Adrenal gland (tissue), 9 donors: ENCODE measurements at regions not wholly inside any gene's neighbourhood (a gene's known extent, or its start where the extent isn't known, plus 50 kb on each side); places are given as distances from the start of the nearest gene placed in this dataset.

Experiments used
- DNase-seq, 7 donors: peaks; one replicate each; pipeline ENCODE4 v3.0.0-alpha.2; 2019 to 2020
- H3K27ac ChIP-seq, 5 donors: fragments of 200-600 bp; sonication (generic) in 4 of 5; 1 replicate in 3 of 5; 2 replicates in 2 of 5; pipeline versions ENCODE4 v1.5.1 to v1.8.0; 2016 to 2020; ENCODE audit warnings: mild to moderate bottlenecking in 1 of 5
- H3K27me3 ChIP-seq: fragments of 200-600 bp; 2 replicates; pipeline ENCODE4 v1.8.0; 2021
- H3K36me3 ChIP-seq, 2 donors: fragments of 200-600 bp; replicated peaks in 1 of 2; 1 replicate in 1 of 2; 2 replicates in 1 of 2; pipeline versions ENCODE4 v1.5.1 to v1.8.0; 2018 to 2022
- H3K4me1 ChIP-seq, 2 donors: fragments of 200-600 bp; replicated peaks in 1 of 2; 1 replicate in 1 of 2; 2 replicates in 1 of 2; pipeline versions ENCODE4 v1.5.1 to v1.8.0; 2018 to 2021
- H3K4me3 ChIP-seq, 4 donors: fragments of 200-600 bp; sonication (generic) in 3 of 4; one replicate each; pipeline ENCODE4 v1.5.1; 2016 to 2018
- H3K9me3 ChIP-seq, 3 donors: fragments of 200-600 bp; sonication (generic) in 1 of 3; replicated peaks in 1 of 3; 1 replicate in 2 of 3; 2 replicates in 1 of 3; pipeline versions ENCODE4 v1.5.1 to v1.8.0; 2016 to 2021
- POLR2A ChIP-seq, 2 donors: fragments of 450-650 bp; IDR thresholded peaks; one replicate each; pipeline ENCODE4 v1.6.1; 2017; ENCODE audit warnings: antibody characterized with exemption in 2 of 2, mild to moderate bottlenecking in 2 of 2, moderate library complexity in 1 of 2
- WGBS, 4 donors: extraction: QIAGEN DNeasy Blood & Tissue Kit in 2 of 4; methylation state at CpG; one replicate each; pipeline versions ENCODE4 v1.1.5 to v1.1.7; 2013 to 2017; 5-methylcytosine and 5-hydroxymethylcytosine counted together
- intact Hi-C, 2 donors: fragments of 100-400 bp; cut with DNase I; formaldehyde crosslinking; loops; one replicate each; pipeline versions ENCODE4 v1.14.1 to v1.15.0; 2022 to 2023
- TF ChIP-seq, protein P1 (sequence below), 6 experiments: fragments of 450-650 bp in 4 of 6; fragments of 200-600 bp in 2 of 6; sonication (generic) in 1 of 6; IDR thresholded peaks; 1 replicate in 5 of 6; 2 replicates in 1 of 6; pipeline versions ENCODE4 v1.5.1 to v1.8.0; 2016 to 2021; ENCODE audit warnings: antibody characterized with exemption in 6 of 6, mild to moderate bottlenecking in 2 of 6, moderate library complexity in 1 of 6
- donor health status: healthy with polysubstance abuse.
- donor health status: Bipolar disorder and iron deficiency.
- donor health status: DM: yes; HTN: yes; CAD: no.
- donor health status: DM: no; HTN: no; CAD: no.
- donor health status: DM: no; HTN: no; CAD: no.

GRCh38 chr12:105569886-105570285, 239.4 kb downstream of the C12orf75 start:
- TF ChIP-seq, protein P1, sequence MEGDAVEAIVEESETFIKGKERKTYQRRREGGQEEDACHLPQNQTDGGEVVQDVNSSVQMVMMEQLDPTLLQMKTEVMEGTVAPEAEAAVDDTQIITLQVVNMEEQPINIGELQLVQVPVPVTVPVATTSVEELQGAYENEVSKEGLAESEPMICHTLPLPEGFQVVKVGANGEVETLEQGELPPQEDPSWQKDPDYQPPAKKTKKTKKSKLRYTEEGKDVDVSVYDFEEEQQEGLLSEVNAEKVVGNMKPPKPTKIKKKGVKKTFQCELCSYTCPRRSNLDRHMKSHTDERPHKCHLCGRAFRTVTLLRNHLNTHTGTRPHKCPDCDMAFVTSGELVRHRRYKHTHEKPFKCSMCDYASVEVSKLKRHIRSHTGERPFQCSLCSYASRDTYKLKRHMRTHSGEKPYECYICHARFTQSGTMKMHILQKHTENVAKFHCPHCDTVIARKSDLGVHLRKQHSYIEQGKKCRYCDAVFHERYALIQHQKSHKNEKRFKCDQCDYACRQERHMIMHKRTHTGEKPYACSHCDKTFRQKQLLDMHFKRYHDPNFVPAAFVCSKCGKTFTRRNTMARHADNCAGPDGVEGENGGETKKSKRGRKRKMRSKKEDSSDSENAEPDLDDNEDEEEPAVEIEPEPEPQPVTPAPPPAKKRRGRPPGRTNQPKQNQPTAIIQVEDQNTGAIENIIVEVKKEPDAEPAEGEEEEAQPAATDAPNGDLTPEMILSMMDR (IDR thresholded peaks at IDR 0.05): no peak
- no peak for TF ChIP-seq POLR2A (IDR thresholded peaks at IDR 0.05)
- 75 to 83% (median 78%) methylated on average over 3 of the region's 3 CpGs for WGBS, 4 donors
- H3K4me3 ChIP-seq: no peak overlapping the region

GRCh38 chr12:105570944-105571343, 240.5 kb downstream of the C12orf75 start:
- Histone ChIP-seq H3K27me3 (peaks cover 3% of the 10 kb centered on the region), H3K9me3 (no peaks in the 10 kb centered on the region), H3K4me3 (no peak overlapping the region), H3K27ac (no peak overlapping the region), H3K4me1 (no peaks in the 10 kb centered on the region), H3K36me3 (no peaks in the 10 kb centered on the region)
- DNase-seq: no peak
- WGBS, 4 donors: 90 to 100% (median 98%) methylated on average over 2 to 4 of the region's 4 CpGs
- no peak for TF ChIP-seq POLR2A (IDR thresholded peaks at IDR 0.05)
- TF ChIP-seq, protein P1 (IDR thresholded peaks at IDR 0.05): no peak
- intact Hi-C loops: no loop called here

More at GRCh38 chr12:105569886-105570285, 239.4 kb downstream of the C12orf75 start:
- DNase-seq: no peak
- Histone ChIP-seq H3K27me3 (no peaks in the 10 kb centered on the region), H3K4me1 (no peaks in the 10 kb centered on the region), H3K27ac (no peak overlapping the region), H3K9me3 (no peaks in the 10 kb centered on the region), H3K36me3 (no peaks in the 10 kb centered on the region)
- intact Hi-C loops: no loop called here

DNA sequence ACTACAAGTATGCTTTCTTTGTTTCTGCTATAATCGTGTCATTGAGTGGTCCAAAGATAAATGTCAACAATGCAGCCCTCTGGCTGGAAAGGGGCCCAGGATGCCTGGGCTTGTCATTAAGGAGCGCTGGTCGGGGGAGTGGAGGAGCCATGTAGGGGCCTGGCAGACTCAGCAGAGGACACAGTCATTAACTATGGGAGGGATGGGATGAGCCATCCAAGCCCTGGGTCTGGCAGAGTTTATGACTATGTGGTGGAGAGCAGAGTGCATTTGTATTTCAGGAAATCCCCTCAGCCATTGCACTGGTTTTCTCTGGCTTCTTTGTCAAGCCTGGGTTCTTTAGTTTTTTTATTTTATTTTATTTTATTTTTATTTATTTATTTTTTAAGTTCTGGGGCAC, 243.1 kb downstream of the C12orf75 start:
- H3K36me3 ChIP-seq: no peaks in the 10 kb centered on the region
- 76 to 81% (median 79%) methylated on average over 3 of the region's 3 CpGs for WGBS, 4 donors
- TF ChIP-seq, protein P1 (IDR thresholded peaks at IDR 0.05): no peak
- TF ChIP-seq POLR2A (IDR thresholded peaks at IDR 0.05): no peak
- H3K4me3 ChIP-seq: no peak overlapping the region
- peaks cover 3% of the 10 kb centered on the region for H3K27me3 ChIP-seq
- no peak for DNase-seq
- H3K27ac ChIP-seq: no peak overlapping the region
- no peaks in the 10 kb centered on the region for H3K9me3 ChIP-seq
- no peaks in the 10 kb centered on the region for H3K4me1 ChIP-seq
- intact Hi-C loops: no loop called here

- Histone ChIP-seq H3K4me3 (no peak overlapping the region), H3K4me1 (no peaks in the 10 kb centered on the region), H3K27ac (no peak overlapping the region), H3K9me3 (no peaks in the 10 kb centered on the region), H3K27me3 (peaks cover 3% of the 10 kb centered on the region), H3K36me3 (no peaks in the 10 kb centered on the region)
- intact Hi-C loops: no loop called here
- 91 to 93% (median 92%) methylated on average over 5 of the region's 5 CpGs for WGBS, 4 donors
- TF ChIP-seq, protein P1 (IDR thresholded peaks at IDR 0.05): no peak
- TF ChIP-seq POLR2A (IDR thresholded peaks at IDR 0.05): no peak
- DNase-seq: no peak
These were observed 243.7 kb downstream of the C12orf75 start for GRCh38 chr12:105574056-105574715.
